ENCODE measurements at regions not wholly inside any gene's neighbourhood (a gene's known extent, or its start where the extent isn't known, plus 50 kb on each side); places are given as distances from the start of the nearest gene placed in this dataset.

DNA sequence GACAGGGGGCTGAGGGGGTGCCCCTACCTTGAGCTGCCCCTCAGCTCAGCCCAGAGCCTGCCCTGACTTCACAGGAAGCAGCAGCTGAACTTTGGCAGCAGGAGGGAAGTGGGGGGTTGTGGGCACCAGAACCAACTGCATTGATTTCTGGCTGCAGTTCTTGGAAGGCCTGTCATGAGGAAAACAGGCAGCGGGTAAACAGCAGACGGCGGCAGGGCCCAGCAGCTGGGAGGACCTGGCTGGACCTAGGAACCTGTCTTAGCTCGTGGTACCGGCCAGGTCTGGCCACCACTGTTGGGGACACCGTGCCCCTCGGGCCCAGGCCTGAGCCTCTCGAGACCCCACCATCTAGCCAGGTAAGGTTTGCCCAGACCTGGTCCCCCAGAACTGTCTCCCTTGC is 154.2 kb upstream of the MYL2 start:
- no peak for DNase-seq

DNA sequence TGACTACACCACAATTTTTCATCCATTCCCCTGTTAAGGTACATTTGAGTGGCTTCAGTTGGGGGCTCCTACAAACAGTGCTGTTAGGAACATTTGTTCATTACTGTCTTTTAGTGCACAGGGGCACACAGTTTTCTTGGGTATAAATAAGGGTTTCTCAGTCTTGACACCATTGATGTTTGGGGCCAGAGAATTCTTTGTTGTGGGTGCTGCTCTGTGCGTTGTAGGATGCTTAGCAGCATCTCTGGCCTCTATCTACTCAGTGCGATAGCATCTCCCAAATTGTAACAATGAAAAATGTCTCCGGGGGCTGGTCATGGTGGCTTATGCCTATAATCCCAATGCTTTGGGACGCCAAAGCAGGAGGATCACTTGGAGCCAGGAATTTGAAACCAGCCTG is 153.0 kb upstream of the MYL2 start:
- no peak for DNase-seq

DNA sequence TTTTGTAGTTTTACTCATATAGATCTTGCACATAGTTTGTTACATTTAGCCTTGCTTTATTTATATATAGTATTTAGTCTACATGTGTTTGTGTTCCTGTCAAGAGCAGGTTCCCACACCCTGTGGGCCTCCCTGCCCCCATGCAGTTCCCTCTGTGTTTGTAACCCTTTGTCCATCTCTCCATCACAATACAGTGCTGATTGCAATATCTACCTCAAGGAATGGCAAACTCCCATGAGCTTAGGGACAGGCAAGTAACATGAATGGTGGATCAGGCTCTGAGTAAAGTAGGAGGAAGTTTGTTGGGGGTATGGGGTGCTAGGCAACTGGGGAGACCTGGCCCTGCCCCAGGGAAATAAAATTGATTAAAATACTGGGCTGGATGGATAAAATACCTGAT is 151.9 kb upstream of the MYL2 start:
- no peak for DNase-seq

DNA sequence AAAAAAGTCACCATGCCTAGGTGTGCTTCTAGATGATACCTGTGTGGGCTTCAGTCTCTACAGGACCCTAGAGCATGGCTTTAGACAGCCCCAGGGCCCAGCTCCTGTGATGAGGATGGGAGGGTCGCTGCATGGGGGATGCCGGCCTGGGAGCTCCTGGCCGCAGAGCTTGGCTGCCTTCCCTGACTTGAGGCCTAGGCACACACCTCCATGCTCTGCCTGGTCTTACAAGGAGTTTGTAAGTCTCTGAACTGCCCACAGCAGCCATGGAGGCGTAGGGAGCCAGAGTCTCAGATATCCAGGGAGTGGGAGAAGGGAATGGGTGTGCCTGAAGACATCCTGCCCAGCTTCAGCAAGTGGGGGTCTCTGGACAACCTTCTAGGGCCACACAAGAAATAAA is 149.5 kb upstream of the MYL2 start:
- DNase-seq = no peak

DNA sequence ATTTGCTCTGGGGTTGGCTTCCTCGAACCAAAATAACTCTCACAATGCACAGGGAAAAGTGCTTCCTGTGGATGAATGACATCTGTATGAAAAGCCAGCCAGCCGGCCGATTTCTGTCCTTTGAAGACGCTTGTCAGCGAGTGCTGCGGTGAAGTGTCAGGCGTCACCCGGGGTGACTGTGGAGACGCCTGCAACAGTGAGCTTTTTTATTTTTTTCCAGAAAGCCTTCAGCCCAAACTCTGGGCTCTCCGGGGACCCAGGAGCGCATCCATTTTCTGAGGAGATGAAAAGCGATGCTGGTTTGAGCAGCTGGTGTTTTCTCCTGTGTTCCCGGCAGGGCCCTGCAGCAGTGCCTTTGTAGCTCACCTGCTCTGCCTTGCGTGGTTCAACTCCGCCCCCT is 147.9 kb upstream of the MYL2 start:
- DNase-seq = no peak

DNA sequence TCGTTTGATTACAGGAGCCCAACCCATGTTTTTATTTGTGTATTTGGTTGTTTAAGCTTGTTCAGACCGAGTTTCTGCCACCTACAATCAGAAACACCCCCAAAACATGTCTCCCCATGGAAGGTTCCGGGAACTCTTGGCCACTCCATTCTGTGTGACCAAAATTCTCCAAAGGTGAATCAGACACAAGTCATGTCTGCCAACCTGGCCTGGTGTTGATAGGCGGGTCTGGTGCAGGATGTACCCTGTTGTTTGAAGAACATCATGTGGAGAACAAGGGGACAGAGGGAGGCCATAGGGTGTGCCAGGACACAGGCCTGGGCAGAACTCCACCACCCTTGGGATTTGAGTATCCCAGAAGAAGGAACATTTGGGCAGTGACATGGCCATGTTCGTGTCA is 147.1 kb upstream of the MYL2 start:
- no peak for DNase-seq

DNA sequence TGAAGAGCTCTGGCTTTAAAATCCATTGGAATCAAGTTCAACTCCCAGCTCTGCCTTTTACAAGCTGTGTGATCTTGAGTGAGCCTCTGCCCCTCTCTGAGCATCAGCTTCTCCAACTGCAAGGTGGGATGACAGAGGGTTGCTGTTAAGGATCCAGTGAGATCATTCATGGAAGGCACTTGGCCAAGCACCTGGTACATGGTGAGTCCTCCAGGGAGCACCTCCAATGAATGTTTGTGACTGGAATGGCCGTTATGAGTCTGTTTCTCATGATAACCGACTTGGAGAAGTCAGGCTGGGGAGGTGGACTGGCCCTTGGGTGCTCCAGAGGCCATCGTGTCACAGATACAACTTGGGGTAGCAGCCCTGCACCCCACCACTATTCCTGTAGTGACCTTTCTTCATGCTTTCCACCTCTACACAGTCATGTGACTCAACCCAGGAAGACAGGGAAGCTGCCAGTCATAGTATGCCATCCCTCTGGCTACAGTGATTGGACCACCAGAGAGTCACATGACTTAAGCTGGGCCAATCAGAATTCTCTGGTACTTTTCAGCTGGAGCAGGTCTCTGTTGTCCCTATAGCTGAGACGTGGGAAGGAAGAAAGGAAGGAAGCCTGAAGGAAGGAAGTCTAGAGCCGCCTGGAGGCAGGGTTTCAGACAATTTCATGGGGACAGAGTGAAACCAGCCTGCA is 146.5 kb upstream of the MYL2 start:
- no peak for DNase-seq

DNA sequence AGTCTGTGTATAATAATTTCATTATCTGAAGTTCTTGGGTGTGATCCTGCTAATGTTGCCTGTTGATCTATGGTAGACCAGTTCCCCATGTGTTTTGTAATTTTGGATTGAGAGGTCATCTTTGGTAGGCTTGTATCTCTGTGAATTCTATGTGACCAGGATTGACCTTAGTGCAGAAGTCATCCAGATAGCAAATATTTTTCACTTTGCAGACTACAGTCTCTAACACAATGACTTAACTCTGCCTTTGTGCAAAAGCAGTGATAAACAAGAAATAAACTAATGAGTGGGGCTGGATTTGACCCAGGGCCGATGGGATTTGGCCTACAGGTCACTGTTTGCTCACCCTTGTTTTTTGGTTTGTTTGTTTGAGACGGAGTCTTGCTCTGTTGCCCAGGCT is 144.6 kb upstream of the MYL2 start:
- no peak for DNase-seq

DNA sequence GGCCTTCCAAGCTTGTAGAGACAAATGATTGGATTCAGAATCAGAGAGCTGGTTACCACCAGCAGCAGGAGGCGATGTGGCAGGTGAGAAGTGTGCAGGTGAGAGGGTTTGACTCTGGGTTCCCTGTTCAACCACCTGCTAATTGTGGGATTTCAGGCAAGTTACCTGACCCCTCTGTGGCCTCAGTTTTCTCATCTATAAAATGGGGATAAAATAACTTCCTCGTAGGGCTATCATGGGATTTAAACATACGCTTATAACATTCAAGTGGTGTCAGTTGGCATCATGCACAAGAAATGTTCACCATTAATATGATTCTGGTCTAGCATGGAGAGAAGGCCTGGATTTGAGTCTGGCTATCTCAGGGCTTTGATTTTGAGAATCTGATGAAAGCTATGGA is 143.8 kb upstream of the MYL2 start:
- no peak for DNase-seq

DNA sequence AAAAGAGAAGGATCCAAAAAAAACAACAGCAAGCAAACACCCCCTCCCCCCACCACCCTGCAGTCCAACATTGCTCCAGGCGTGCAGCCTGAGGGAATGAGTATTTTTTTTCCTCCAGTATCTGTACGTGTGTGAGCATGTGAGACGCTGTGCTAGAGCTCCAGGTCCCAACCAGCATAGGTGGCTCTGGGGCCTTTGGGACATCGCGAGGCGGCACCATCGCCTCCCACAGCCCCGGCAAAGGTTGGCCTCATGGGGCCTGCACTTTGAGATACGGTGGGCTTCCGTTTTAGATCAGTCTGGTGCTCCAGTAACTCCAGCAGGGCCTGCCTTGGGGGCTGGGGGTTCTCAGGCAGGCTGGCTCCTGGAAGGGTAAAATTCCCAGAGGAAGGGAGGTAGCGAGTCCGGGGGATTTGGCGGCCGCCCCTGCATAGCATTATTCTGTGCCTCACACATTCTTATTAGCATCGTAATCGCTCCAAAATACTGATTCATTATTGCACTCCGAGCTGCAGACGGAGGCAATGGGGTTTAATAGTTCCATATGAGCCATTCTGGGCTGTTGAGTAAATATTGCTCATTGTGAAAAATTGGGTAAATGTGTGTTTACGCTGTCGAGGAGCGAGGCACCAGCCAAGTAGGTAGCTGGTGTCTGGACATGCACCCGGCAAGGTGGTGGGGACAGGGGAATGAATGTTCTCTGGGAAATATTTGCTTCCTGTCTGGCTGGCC is 143.1 kb upstream of the MYL2 start:
- no peak for DNase-seq

DNA sequence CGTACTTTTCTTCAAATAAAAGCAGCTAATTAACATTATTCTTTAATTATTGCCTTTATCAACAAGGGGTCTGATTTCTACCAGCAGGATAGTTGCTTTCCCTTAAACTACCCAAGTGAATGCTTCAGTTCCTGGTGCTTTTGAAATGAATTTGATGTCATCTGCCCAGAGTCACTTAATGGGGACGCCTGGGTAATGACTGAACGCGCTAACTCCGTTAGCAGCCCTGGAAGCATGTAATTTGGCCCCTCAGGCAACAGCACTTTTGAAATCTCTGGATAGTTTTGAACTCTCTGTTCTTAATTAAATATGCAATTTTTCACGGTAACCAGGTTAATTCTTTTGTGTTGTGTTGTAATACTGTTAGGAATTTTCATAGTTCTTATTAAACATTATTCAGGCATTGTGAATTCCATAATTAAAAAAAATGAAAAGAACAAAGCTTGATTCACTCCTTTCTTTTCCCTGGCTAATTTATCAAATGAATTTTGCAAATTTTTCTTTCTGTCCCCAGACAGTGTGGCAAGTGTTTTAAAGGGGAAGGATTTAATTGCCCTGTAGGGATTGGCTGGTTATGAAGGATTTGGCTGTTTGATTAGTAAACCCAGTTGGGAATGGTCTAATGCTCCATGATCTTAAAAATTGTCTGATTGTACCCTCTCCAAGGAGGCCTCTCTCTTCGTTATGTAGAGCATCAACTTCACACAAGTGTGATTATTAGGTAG is 137.5 kb upstream of the MYL2 start:
- DNase-seq = no peak

DNA sequence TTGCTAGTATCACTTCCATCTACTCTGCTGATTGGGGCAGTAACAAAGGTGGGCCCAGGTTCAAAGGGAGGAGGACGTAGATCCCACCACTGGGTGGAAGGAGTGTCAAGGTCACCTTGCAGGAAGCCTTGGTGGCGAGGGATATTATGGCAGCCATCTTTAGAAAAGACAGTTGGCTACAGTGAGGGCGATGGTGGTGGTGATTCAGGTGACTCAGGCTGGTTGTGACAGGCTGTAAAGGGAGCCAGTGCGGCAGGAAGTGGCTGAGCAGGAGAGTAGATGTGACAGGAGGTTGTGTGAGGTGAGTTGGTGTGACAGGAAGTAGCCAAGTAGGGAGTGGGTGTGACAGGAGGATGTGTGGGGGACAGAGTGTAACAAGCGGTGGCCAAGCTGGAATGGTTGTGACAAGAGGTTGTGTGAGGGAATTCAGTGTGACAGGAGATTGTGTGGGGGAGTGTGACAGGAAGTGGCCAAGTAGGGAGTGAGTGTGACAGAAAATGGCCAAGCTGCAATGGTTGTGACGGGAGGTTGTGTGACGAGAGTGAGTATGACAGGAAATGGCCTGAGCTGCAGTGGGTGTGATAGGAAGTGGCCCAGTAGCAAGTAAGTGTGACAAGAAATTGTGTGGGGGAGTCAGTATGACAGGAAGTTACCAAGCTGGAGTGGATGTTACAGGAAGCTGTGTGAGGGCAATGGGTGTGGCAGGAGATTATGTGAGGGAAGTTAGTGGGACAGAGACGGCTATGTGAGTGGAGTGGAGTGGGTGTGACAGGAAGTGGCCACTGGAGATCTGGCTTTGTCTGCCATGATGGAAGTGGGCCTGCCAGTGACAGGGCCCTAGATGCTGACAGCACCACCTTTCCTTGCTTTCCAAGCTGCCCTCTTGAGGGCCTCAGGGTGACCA is 136.5 kb upstream of the MYL2 start:
- DNase-seq = peak in 1 of 2 donors; percentile 20

DNA sequence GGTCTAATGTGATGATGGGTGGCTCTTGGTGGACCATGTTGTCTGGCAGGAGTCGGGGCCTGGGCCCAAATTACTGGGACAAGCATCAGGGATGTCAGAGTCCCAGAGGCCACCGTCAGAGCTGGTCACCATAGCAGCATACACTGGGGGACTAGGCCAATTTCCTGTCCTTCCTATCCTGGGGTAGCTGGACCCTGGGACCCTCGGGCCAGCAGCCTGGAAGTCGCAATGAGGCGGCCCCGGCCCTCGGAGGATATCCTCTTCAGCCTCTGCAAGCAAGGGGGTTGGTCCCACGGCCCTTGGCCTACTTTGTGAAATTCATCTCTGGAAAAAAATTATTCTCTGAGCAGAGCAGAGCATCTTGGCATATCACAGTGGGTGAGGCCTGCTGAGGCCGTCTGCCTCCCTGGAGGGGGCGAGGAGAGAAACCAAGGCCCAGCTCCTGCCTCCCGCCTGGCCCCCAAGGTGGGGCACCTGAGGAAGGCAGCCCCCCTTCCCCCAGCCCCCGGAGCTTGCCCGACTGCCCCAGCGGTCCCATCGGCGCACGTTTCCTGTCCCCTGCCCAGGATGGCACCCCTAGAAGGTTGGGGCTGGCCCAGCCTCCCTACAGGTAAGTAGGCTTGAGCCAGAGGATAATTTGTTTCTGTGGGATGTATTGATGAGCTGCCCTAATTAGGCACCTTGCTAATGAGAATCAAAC is 135.0 kb upstream of the MYL2 start:
- no peak for DNase-seq

DNA sequence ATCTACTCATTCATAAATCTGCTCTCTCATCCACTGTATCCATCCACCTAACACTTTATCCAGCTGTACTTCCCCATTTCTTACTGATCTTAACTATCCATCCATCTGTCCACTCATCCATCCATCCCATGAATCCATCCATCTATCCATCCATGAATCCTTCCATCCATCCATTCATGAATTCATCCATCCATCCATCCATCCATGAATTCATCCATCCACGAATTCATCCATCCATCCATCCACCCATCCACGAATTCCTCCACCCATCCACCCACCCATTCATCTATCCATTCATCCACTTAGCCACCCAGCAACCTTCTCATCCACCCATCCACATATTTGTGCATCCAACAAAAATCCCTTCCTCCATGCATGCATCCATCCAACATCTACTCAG is 128.6 kb upstream of the MYL2 start:
- no peak for DNase-seq

DNA sequence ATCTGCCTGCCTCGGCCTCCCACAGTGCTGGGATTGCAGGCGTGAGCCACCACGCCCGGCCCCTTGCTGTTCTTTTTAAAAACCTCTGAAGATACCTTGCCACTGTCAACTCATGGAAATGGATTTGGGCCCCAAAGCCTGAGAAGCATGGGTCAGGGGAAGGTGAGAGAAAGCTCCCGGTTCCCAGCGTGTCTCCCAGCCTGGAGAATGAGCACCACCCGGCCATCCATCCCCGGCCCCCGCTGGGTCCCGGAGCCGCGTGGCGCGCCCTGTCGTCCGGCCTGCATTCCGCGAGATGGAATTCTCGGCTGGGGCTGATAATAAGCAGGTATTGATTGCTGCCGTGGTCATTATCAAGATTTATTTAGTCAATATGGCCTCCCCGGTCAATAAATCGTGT is 126.5 kb upstream of the MYL2 start:
- DNase-seq = no peak

DNA sequence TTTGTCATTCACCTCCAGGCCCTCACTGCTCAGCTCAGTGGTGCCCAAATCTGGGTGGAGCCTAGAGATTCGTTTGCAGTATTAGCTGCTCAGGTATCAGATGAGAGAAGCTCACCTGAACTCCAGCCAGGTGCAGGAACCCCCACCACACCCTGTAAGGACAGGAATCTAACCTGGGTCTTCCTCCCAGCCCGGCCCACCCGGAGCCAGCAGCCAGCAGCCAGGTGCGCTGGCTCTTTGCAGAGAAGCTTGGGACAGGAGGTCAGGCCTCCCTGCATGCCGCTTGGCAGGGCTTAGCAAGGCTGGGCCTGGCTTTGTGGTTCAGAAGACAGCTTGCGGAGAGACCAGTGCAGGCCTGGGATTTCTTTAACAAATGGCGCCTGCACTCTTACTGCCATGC is 125.6 kb upstream of the MYL2 start:
- no peak for DNase-seq

DNA sequence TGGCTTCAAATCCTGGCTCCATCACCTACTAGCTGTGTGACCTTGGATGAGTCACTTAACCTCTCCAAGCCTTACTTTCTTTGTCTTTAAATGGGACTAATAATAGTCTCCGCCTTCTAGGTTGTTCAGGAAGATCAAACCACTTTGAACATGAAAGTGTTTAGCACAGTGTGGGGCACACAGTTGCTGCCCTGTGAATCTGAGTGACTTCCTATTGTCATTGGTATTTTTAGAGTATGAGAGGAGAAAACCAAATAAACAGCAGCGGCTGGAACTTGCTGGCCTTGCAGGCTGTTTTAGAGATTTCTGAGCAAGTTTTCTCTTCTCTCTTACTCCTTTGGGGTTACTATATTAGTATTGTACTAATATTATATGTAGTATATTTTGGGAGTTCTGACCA is 120.7 kb upstream of the MYL2 start:
- no peak for DNase-seq

DNA sequence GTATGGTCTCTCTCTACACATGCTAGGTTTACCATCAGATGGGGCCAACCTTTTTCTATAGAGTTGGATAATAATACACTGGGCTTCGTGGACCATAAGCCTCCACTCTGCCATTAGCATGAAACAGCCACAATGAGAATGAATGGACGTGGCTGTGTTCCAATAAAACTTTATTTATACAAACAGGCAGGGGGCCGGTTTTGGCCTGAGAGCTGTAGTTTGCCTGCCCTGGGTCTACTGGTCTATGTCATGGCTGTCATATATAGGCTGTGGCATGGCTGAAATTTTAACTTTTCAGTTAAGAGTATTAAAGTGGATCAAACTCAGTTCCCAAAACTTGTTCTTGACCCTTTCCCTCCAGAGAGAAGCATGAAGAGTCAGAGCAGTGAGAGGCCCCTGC is 120.3 kb upstream of the MYL2 start:
- no peak for DNase-seq

DNA sequence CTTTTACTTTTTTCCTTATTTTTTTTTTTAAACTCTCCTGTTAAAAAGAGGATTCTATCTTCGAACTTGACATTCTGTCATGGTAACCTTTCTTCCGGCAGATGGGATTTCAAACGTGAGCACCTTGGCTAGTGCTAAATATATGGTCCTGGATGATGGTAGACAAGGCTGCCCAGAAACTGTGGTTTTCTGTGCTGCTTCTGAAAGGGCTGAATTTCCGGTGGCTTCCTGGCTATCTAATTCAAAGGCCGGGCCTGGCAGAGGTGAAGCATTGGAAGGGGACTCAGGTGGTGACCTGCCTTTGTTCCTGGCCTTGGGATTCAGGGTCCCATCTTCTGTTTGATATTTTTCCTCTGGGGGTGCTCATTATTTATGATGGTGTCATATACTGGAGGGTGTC is 118.6 kb upstream of the MYL2 start:
- no peak for DNase-seq

DNA sequence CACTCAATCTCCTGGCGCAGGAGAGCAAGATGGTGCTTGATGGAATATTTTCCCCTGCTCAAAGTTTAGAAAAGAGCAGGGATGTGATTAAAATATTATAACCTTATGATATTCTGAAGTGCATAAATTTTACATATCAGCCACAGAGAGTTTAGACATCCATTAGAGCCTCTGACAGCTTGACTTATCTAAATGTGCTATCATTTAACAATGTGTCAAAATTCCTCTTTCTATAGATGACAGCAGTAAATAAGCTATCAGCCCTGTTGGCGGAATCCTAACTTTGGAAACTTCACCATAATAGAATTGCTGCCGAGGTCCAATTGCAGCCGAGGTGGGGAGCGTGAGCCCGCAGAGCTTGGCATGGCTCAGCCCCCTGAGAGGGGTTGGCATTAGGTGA is 117.7 kb upstream of the MYL2 start:
- DNase-seq = no peak

DNA sequence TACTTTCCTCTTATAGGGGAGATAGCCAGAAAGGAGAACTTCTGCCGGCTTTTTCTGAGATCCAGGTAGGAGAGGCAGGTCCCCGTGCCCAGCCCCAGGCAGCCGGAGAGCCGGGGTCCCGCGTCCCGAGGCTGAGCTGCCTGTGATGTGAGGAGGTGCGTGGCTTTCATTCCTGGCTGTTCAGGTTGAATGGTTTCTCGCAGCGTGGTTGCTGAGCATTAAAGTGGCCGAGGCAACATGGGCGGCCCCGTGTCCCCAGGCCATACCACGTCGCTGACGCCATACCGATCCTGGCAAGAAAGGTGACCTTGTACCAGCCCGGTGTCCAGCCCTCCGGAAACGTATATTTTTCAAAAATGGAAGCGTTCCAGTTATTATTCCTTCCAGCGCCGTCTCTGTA is 116.7 kb upstream of the MYL2 start:
- DNase-seq = no peak

DNA sequence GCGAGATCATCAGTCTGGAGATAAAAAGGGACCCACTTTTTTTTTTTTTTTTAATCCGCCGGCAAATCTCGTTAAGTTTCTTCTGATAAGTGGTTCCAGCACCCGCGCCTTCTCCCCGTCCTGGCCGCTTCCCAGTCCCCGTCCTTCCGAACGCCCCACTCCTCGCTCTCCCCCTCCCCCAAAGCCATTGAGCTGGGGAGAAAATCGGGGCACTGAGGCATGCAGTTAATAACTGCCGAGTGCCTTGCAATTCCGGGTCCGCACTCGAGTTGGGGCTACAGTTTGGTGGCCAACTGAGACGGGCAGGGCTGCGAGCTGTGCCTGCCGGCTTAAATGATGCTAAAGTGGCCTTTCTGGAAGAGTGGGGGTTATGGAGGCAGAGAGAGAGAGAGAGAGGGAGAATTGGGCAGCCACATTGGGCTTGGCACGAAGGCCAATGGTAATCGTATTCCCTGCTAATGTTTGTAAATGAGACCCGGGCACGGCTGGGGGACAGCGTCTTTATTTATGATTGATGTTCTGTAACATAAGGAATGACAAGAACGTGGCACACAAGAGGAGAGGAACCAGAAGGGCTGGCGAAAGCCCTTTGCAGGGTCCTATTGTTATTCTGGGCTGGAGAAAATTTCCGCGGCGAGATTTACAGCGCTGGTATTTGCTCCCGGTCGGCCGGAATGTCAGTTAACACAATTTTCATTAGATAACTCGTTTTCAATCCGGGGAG is 115.4 kb upstream of the MYL2 start:
- DNase-seq = no peak

Data from bone marrow (tissue), 2 donors.